NCI-H128 (cell line): ENCODE measurements at regions not wholly inside any gene's neighbourhood (a gene's known extent, or its start where the extent isn't known, plus 50 kb on each side); places are given as distances from the start of the nearest gene placed in this dataset.
"Not testable (repeated sequence)": the region's sequence is repeated elsewhere in the genome, so short reads cannot be mapped to it uniquely, and the experiment has no call there.

Source experiments
- DNase-seq: peaks from one replicate; lab custom pipeline; 2025; ENCODE audit not compliant: unreplicated experiment; lab: John Stamatoyannopoulos, UW

GRCh38 chr21:27860314-27860955 is 893.5 kb upstream of the ADAMTS5 start:
- not testable (repeated sequence) for DNase-seq

- not testable (repeated sequence) for DNase-seq
These were observed 891.4 kb upstream of the ADAMTS5 start for GRCh38 chr21:27858053-27858825.

- DNase-seq = not testable (repeated sequence)
These were observed 890.1 kb upstream of the ADAMTS5 start for GRCh38 chr21:27856988-27857387.

- no peak for DNase-seq
These were observed 874.3 kb upstream of the ADAMTS5 start for GRCh38 chr21:27841084-27841672.

GRCh38 chr21:27840262-27840661 is 873.4 kb upstream of the ADAMTS5 start:
- no peak for DNase-seq

- DNase-seq = no peak
These were observed 872.7 kb upstream of the ADAMTS5 start for GRCh38 chr21:27839512-27840115.

- no peak for DNase-seq
These were observed 871.7 kb upstream of the ADAMTS5 start for GRCh38 chr21:27838573-27838972.

GRCh38 chr21:27837936-27838335 is 871.0 kb upstream of the ADAMTS5 start:
- no peak for DNase-seq

- DNase-seq = no peak
These were observed 866.4 kb upstream of the ADAMTS5 start for GRCh38 chr21:27833298-27833697.

- DNase-seq = no peak
These were observed 865.1 kb upstream of the ADAMTS5 start for GRCh38 chr21:27831816-27832569.

GRCh38 chr21:27831177-27831576 is 864.3 kb upstream of the ADAMTS5 start:
- no peak for DNase-seq

- no peak for DNase-seq
These were observed 861.1 kb upstream of the ADAMTS5 start for GRCh38 chr21:27827972-27828371.

- DNase-seq = no peak
These were observed 858.1 kb upstream of the ADAMTS5 start for GRCh38 chr21:27825035-27825434.

- no peak for DNase-seq
These were observed 856.8 kb upstream of the ADAMTS5 start for GRCh38 chr21:27823652-27824201.

- no peak for DNase-seq
These were observed 853.5 kb upstream of the ADAMTS5 start for GRCh38 chr21:27820342-27820741.

GRCh38 chr21:27819299-27819698 is 852.4 kb upstream of the ADAMTS5 start:
- DNase-seq = no peak

- DNase-seq = no peak
These were observed 852.0 kb upstream of the ADAMTS5 start for GRCh38 chr21:27818847-27819246.

GRCh38 chr21:27817902-27818623 is 851.2 kb upstream of the ADAMTS5 start:
- no peak for DNase-seq

GRCh38 chr21:27817074-27817473 is 850.2 kb upstream of the ADAMTS5 start:
- DNase-seq = no peak

- DNase-seq = no peak
These were observed 849.4 kb upstream of the ADAMTS5 start for GRCh38 chr21:27816301-27816700.
